IMR-90 (cell line): ENCODE measurements at regions not wholly inside any gene's neighbourhood (a gene's known extent, or its start where the extent isn't known, plus 50 kb on each side); places are given as distances from the start of the nearest gene placed in this dataset.

Experiments used
- ATAC-seq: fragments of 200-7000 bp; cut with Tn5 transposase; 2 replicates; pipeline ENCODE4 v1.9.1; 2020; ENCODE audit warnings: low read depth, mild to moderate bottlenecking, moderate library complexity
- BruUV-seq: library from RNA; stranded (reverse); fragments of 400-500 nt; replicated peaks from 2 replicates; lab custom pipeline; 2021; lab: Mats Ljungman, UMichigan
- CTCF ChIA-PET: fragments of 300-600 bp; formaldehyde crosslinking; extraction: SDS; loops from one replicate; lab custom pipeline; 2021; ENCODE audit warnings: antibody characterized with exemption; lab: Yijun Ruan, JAX
- POLR2A ChIA-PET: fragments of 300-600 bp; sonication (Branson Sonifier 250); formaldehyde crosslinking; loops from one replicate; lab custom pipeline; 2022; ENCODE audit warnings: antibody characterized with exemption; ENCODE audit not compliant: unreplicated experiment; lab: Charles Lee
- DNase-seq: peaks from one replicate; pipeline ENCODE4 v3.0.0; 2013
- H2AFZ ChIP-seq: replicated peaks from 2 replicates; pipeline ENCODE3; 2013; ENCODE audit warnings: low read length, mild to moderate bottlenecking; ENCODE audit not compliant: poor library complexity
- H2AK5ac ChIP-seq: 2 replicates; pipeline ENCODE4 v1.6.1; 2013; ENCODE audit warnings: low read depth, low read length, inconsistent platforms
- H2AK9ac ChIP-seq: replicated peaks from 2 replicates; pipeline ENCODE3; 2013; ENCODE audit warnings: mild to moderate bottlenecking, low read depth, low read length, moderate library complexity; ENCODE audit not compliant: poor library complexity
- H2BK120ac ChIP-seq: 2 replicates; pipeline ENCODE4 v1.6.1; 2013; ENCODE audit warnings: low read depth, low read length, inconsistent platforms
- H2BK15ac ChIP-seq: 3 replicates; pipeline ENCODE4 v1.6.1; 2013; ENCODE audit warnings: low read depth, low read length, inconsistent platforms
- H2BK20ac ChIP-seq: 2 replicates; pipeline ENCODE4 v1.6.1; 2013; ENCODE audit warnings: low read depth, mild to moderate bottlenecking, inconsistent platforms, low read length, moderate library complexity
- H2BK5ac ChIP-seq: 2 replicates; pipeline ENCODE4 v1.6.1; 2013; ENCODE audit warnings: mild to moderate bottlenecking, low read depth, low read length, inconsistent platforms; ENCODE audit not compliant: poor library complexity, severe bottlenecking
- H3K14ac ChIP-seq: replicated peaks from 2 replicates; pipeline ENCODE4 v1.6.1; 2013; ENCODE audit warnings: low read depth, low read length, inconsistent platforms
- H3K18ac ChIP-seq: 2 replicates; pipeline ENCODE4 v1.6.1; 2013; ENCODE audit warnings: low read depth, low read length, control low read depth
- H3K23ac ChIP-seq: 2 replicates; pipeline ENCODE4 v1.6.1; 2013; ENCODE audit warnings: low read depth, low read length, inconsistent platforms
- H3K27ac ChIP-seq: 2 replicates; pipeline ENCODE4 v1.5.1; 2013; ENCODE audit warnings: mild to moderate bottlenecking, control low read depth, low read length; ENCODE audit not compliant: insufficient read depth
- H3K27me3 ChIP-seq: 2 replicates; pipeline ENCODE4 v1.6.1; 2013; ENCODE audit warnings: low read length; ENCODE audit not compliant: control insufficient read depth, insufficient read depth
- H3K36me3 ChIP-seq: 2 replicates; pipeline ENCODE4 v1.6.1; 2013; ENCODE audit warnings: low read length, mixed read lengths; ENCODE audit not compliant: control insufficient read depth, insufficient read depth
- H3K4ac ChIP-seq: 2 replicates; pipeline ENCODE4 v1.6.1; 2013; ENCODE audit warnings: low read depth, low read length, inconsistent platforms
- H3K4me1 ChIP-seq: 2 replicates; pipeline ENCODE4 v1.6.1; 2013; ENCODE audit warnings: low read length, mixed read lengths; ENCODE audit not compliant: control insufficient read depth, insufficient read depth
- H3K4me2 ChIP-seq: 2 replicates; pipeline ENCODE4 v1.6.1; 2013; ENCODE audit warnings: low read depth, mild to moderate bottlenecking, control low read depth, low read length, moderate library complexity
- H3K4me3 ChIP-seq: 2 replicates; pipeline ENCODE4 v1.5.1; 2013; ENCODE audit warnings: low read depth, mild to moderate bottlenecking, control low read depth, low read length, moderate library complexity; ENCODE audit not compliant: insufficient read depth
- H3K56ac ChIP-seq: 2 replicates; pipeline ENCODE4 v1.6.1; 2013; ENCODE audit warnings: low read length, inconsistent platforms; ENCODE audit not compliant: insufficient read depth; ENCODE audit errors: extremely low read depth
- H3K79me1 ChIP-seq, 2 experiments: 2 replicates each; pipeline ENCODE4 v1.6.1; 2013; ENCODE audit warnings: low read length in 2 of 2, inconsistent platforms in 1 of 2, low read depth in 1 of 2
- H3K9ac ChIP-seq: 2 replicates; pipeline ENCODE4 v1.6.1; 2013; ENCODE audit warnings: low read depth, low read length, control low read depth
- H3K9me1 ChIP-seq: 2 replicates; pipeline ENCODE4 v1.6.1; 2013; ENCODE audit warnings: low read length, inconsistent platforms; ENCODE audit not compliant: insufficient read depth
- H3K9me3 ChIP-seq: 2 replicates; pipeline ENCODE4 v1.6.1; 2013; ENCODE audit warnings: low read length; ENCODE audit not compliant: control insufficient read depth, insufficient read depth
- H4K20me1 ChIP-seq: 2 replicates; pipeline ENCODE4 v1.6.1; 2013; ENCODE audit warnings: low read length, inconsistent platforms; ENCODE audit not compliant: insufficient read depth
- H4K5ac ChIP-seq: 2 replicates; pipeline ENCODE4 v1.6.1; 2013; ENCODE audit warnings: mild to moderate bottlenecking, low read depth, low read length, control low read depth
- H4K8ac ChIP-seq, 2 experiments: 2 replicates each; pipeline ENCODE4 v1.6.1; 2013; ENCODE audit warnings: low read depth in 2 of 2, low read length in 2 of 2, control low read depth in 1 of 2, inconsistent platforms in 1 of 2
- H4K91ac ChIP-seq: 2 replicates; pipeline ENCODE4 v1.6.1; 2013; ENCODE audit warnings: low read depth, low read length, inconsistent platforms; ENCODE audit not compliant: insufficient read depth
- NFE2L2 ChIP-seq: fragments of 150-350 bp; IDR thresholded peaks from 2 replicates; pipeline ENCODE4 v1.6.1; 2016; ENCODE audit warnings: low read depth, mild to moderate bottlenecking, low read length
- RCOR1 ChIP-seq: IDR thresholded peaks from 2 replicates; pipeline ENCODE4 v1.6.1; 2012; ENCODE audit warnings: mild to moderate bottlenecking, low read length, improper control_type of control experiment; ENCODE audit not compliant: insufficient replicate concordance
- WGBS, 2 experiments: methylation state at CpG; one replicate each; pipeline versions ENCODE4 v1.1.5 to v1.1.7; 2013; ENCODE audit warnings: missing lambda C conversion rate in 2 of 2; ENCODE audit not compliant: insufficient read length in 1 of 2; ENCODE audit errors: extremely low coverage in 2 of 2; 5-methylcytosine and 5-hydroxymethylcytosine counted together
- dilution Hi-C: fragments of 300-500 bp; cut with HindIII; formaldehyde crosslinking; loops from one replicate; pipeline ENCODE4 v1.14.3; 2018; ENCODE audit warnings: low sequenced_read_pairs; ENCODE audit not compliant: unreplicated experiment
- in situ Hi-C: fragments of 300-500 bp; cut with MboI; formaldehyde crosslinking; loops from 3 replicates; pipeline ENCODE4 v1.14.3; 2019; ENCODE audit warnings: low sequenced_read_pairs, inconsistent platforms, mixed read lengths
- intact Hi-C: fragments of 100-400 bp; cut with micrococcal nuclease; formaldehyde crosslinking; loops from 2 replicates; pipeline ENCODE4 v1.10.0; 2022
- TF ChIP-seq, protein P1 (sequence below): conservative IDR thresholded peaks from 2 replicates; pipeline ENCODE4 v1.5.1; 2012; ENCODE audit warnings: mild to moderate bottlenecking, low read depth, low read length, improper control_type of control experiment

DNA sequence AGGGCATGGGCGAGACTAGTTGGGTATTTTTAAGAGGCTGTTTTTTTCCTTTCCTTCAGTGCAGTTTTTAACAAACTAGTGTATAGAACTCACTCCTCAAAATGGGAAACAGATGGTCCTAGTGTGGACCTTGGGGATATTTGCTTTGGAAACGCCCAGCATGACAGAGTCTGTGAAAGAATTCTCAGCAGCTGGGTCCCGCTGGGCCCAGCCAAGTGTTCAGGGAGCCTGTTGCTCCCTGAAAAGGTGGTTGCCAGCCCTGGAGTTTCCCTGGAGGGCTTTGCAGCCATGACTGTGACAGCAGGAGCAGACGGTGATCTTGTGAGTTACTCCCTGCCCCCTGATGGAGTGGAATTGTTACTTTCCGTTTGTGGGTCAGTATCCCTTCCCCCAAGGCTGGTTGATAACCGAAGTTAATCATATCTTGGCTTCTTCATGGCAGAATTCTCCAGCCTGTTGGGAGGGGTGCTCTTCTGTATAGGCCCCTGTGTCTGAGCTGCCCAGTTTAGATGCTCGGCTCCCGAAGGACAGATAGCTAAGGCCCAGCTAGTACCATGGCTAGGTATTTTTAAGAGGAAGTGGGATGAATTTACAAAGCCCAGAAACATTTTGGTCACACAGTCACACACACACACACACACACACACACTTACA, 278.6 kb upstream of the HABP2 start:
- H4K91ac ChIP-seq = no peak overlapping the region
- no peaks in the 10 kb centered on the region for H4K20me1 ChIP-seq
- no peak overlapping the region for H4K5ac ChIP-seq
- H3K27me3 ChIP-seq = peaks cover 3% of the 10 kb centered on the region
- peak; percentile 27 for ATAC-seq
- TF ChIP-seq, protein P1, sequence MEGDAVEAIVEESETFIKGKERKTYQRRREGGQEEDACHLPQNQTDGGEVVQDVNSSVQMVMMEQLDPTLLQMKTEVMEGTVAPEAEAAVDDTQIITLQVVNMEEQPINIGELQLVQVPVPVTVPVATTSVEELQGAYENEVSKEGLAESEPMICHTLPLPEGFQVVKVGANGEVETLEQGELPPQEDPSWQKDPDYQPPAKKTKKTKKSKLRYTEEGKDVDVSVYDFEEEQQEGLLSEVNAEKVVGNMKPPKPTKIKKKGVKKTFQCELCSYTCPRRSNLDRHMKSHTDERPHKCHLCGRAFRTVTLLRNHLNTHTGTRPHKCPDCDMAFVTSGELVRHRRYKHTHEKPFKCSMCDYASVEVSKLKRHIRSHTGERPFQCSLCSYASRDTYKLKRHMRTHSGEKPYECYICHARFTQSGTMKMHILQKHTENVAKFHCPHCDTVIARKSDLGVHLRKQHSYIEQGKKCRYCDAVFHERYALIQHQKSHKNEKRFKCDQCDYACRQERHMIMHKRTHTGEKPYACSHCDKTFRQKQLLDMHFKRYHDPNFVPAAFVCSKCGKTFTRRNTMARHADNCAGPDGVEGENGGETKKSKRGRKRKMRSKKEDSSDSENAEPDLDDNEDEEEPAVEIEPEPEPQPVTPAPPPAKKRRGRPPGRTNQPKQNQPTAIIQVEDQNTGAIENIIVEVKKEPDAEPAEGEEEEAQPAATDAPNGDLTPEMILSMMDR = no peak
- TF ChIP-seq RCOR1 (no peak), NFE2L2 (no peak)
- no peak overlapping the region for H3K9ac ChIP-seq
- in situ Hi-C loops (no loop called here), intact Hi-C loops (no loop called here), dilution Hi-C loops (no loop called here)
- H3K4me2 ChIP-seq = no peak overlapping the region
- no peak overlapping the region for H3K4me3 ChIP-seq
- no peak overlapping the region for H3K27ac ChIP-seq
- no peaks in the 10 kb centered on the region for H3K9me1 ChIP-seq
- DNase-seq = no peak
- no peak overlapping the region for H3K4ac ChIP-seq
- no peak overlapping the region for H2AK5ac ChIP-seq
- no peaks in the 10 kb centered on the region for H3K9me3 ChIP-seq
- H4K8ac ChIP-seq = no peak overlapping the region
- no peak overlapping the region for H3K18ac ChIP-seq
- no peak overlapping the region for H2BK5ac ChIP-seq
- ChIA-PET POLR2A (no interaction called here), CTCF (no interaction called here)
- no peak overlapping the region for H2BK20ac ChIP-seq
- H3K56ac ChIP-seq = no peak overlapping the region
- H3K36me3 ChIP-seq = no peaks in the 10 kb centered on the region
- no peak overlapping the region for H3K23ac ChIP-seq
- no TSS peak for BruUV-seq
- H2AFZ ChIP-seq = no peak overlapping the region
- no peak overlapping the region for H3K14ac ChIP-seq
- no peaks in the 10 kb centered on the region for H3K79me1 ChIP-seq
- H3K4me1 ChIP-seq = no peaks in the 10 kb centered on the region; the same call in 1 of the 2 replicates
- no peak overlapping the region for H2BK120ac ChIP-seq
- no peak overlapping the region for H2BK15ac ChIP-seq
- no peak overlapping the region for H2AK9ac ChIP-seq
- no CpG with 5 or more reads among the region's 8 CpGs for WGBS, 2 experiments
